ENCODE measurements at regions not wholly inside any gene's neighbourhood (a gene's known extent, or its start where the extent isn't known, plus 50 kb on each side); places are given as distances from the start of the nearest gene placed in this dataset.
"Not testable (repeated sequence)": the region's sequence is repeated elsewhere in the genome, so short reads cannot be mapped to it uniquely, and the experiment has no call there.

DNA sequence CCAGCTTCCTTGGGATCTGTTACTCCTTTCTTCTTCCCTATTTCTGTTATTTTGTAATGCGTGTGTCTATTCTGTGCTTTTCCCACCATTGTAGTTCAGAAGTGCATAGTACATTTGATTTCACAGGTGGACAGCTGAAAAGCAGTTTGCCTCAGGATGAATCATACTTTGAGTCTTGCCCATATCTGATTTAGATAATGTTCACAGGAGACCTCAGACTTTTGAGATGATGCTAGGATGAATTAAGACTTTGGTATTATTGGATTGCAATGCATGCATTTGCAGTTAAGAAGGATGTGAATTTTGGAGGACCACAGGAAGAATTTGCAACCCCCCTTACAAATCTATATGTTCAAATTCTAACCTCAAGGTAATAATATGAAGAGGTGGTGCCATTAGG lies 769.6 kb downstream of the CDH11 start:
- no peak for ATAC-seq (ENCODE audit: insufficient number of reproducible peaks, low FRiP score, low read depth)
- DNase-seq (ENCODE audit: low spot score), result no peak
- no peaks in the 10 kb centered on the region for H3K9me3 ChIP-seq
- no peaks in the 10 kb centered on the region for H3K36me3 ChIP-seq
- no peaks in the 10 kb centered on the region for H3K4me1 ChIP-seq (ENCODE audit: control insufficient read depth in 1 of 2, low read depth in 2 of 2)
- no peak overlapping the region for H3K4me3 ChIP-seq
- H3K27ac ChIP-seq, result no peak overlapping the region
- TF ChIP-seq, protein P1, sequence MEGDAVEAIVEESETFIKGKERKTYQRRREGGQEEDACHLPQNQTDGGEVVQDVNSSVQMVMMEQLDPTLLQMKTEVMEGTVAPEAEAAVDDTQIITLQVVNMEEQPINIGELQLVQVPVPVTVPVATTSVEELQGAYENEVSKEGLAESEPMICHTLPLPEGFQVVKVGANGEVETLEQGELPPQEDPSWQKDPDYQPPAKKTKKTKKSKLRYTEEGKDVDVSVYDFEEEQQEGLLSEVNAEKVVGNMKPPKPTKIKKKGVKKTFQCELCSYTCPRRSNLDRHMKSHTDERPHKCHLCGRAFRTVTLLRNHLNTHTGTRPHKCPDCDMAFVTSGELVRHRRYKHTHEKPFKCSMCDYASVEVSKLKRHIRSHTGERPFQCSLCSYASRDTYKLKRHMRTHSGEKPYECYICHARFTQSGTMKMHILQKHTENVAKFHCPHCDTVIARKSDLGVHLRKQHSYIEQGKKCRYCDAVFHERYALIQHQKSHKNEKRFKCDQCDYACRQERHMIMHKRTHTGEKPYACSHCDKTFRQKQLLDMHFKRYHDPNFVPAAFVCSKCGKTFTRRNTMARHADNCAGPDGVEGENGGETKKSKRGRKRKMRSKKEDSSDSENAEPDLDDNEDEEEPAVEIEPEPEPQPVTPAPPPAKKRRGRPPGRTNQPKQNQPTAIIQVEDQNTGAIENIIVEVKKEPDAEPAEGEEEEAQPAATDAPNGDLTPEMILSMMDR (IDR thresholded peaks at IDR 0.05), result no peak
- no peaks in the 10 kb centered on the region for H3K27me3 ChIP-seq (replicated peaks; ENCODE audit: insufficient read depth)

DNA sequence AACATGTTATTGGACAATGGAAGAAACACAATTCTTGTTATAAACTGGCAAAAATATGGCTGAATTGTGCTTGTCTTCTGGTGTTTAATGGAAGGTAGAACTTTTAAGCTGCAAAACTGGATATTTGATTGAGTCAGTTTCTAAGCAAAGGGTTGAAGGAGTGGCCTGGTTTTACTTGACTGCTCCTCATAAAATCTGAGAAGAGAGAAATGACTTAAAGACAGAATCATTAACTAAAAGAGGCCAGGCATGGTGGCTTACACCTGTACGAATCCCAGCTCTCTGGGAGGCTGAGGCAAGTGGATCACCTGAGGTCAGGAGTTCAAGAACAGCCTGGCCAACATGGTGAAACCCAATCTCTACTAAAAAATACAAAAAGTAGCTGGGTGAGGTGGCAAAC lies 770.7 kb downstream of the CDH11 start:
- TF ChIP-seq, protein P1 (IDR thresholded peaks at IDR 0.05), result no peak
- no peaks in the 10 kb centered on the region for H3K9me3 ChIP-seq
- no peak overlapping the region for H3K27ac ChIP-seq
- no peak for ATAC-seq (ENCODE audit: insufficient number of reproducible peaks, low FRiP score, low read depth)
- DNase-seq (ENCODE audit: low spot score), result no peak
- H3K27me3 ChIP-seq (replicated peaks; ENCODE audit: insufficient read depth), result no peaks in the 10 kb centered on the region
- H3K4me3 ChIP-seq, result no peak overlapping the region
- no peaks in the 10 kb centered on the region for H3K36me3 ChIP-seq
- no peaks in the 10 kb centered on the region for H3K4me1 ChIP-seq (ENCODE audit: control insufficient read depth in 1 of 2, low read depth in 2 of 2)

GRCh38 chr16:64346080-64346479 lies 775.8 kb downstream of the CDH11 start:
- Histone ChIP-seq H3K36me3 (no peaks in the 10 kb centered on the region), H3K4me3 (no peak overlapping the region), H3K9me3 (no peaks in the 10 kb centered on the region), H3K27ac (no peak overlapping the region), H3K4me1 (ENCODE audit: control insufficient read depth in 1 of 2, low read depth in 2 of 2) (no peaks in the 10 kb centered on the region), H3K27me3 (replicated peaks; ENCODE audit: insufficient read depth) (no peaks in the 10 kb centered on the region)
- no peak for DNase-seq (ENCODE audit: low spot score)
- TF ChIP-seq, protein P1 (IDR thresholded peaks at IDR 0.05), result no peak
- ATAC-seq (ENCODE audit: insufficient number of reproducible peaks, low FRiP score, low read depth), result no peak

GRCh38 chr16:64345142-64345541 lies 776.7 kb downstream of the CDH11 start:
- H3K4me1 ChIP-seq (ENCODE audit: control insufficient read depth in 1 of 2, low read depth in 2 of 2), result no peaks in the 10 kb centered on the region

GRCh38 chr16:64343820-64344443 lies 777.9 kb downstream of the CDH11 start:
- not testable (repeated sequence) for H3K27ac ChIP-seq

More at GRCh38 chr16:64345142-64345541, 776.7 kb downstream of the CDH11 start:
- Histone ChIP-seq H3K36me3 (no peaks in the 10 kb centered on the region), H3K27ac (no peak overlapping the region), H3K27me3 (replicated peaks; ENCODE audit: insufficient read depth) (no peaks in the 10 kb centered on the region), H3K4me3 (no peak overlapping the region), H3K9me3 (no peaks in the 10 kb centered on the region)
- no peak for DNase-seq (ENCODE audit: low spot score)
- TF ChIP-seq, protein P1 (IDR thresholded peaks at IDR 0.05), result no peak
- no peak for ATAC-seq (ENCODE audit: insufficient number of reproducible peaks, low FRiP score, low read depth)

More at GRCh38 chr16:64343820-64344443, 777.9 kb downstream of the CDH11 start:
- not testable (repeated sequence) for DNase-seq (ENCODE audit: low spot score); H3K9me3 ChIP-seq; H3K36me3 ChIP-seq; H3K4me3 ChIP-seq; ATAC-seq (ENCODE audit: insufficient number of reproducible peaks, low FRiP score, low read depth); H3K4me1 ChIP-seq (ENCODE audit: control insufficient read depth in 1 of 2, low read depth in 2 of 2); H3K27me3 ChIP-seq (replicated peaks; ENCODE audit: insufficient read depth)
